Vagina (tissue), 2 donors: ENCODE measurements at regions not wholly inside any gene's neighbourhood (a gene's known extent, or its start where the extent isn't known, plus 50 kb on each side); places are given as distances from the start of the nearest gene placed in this dataset.

Experiments used
- POLR2A ChIP-seq, 2 donors: fragments of 450-650 bp; IDR thresholded peaks; one replicate each; pipeline ENCODE4 v1.6.1; 2017; ENCODE audit warnings: antibody characterized with exemption in 2 of 2, mild to moderate bottlenecking in 2 of 2, moderate library complexity in 2 of 2
- POLR2AphosphoS5 ChIP-seq, 2 donors: sonication (generic); formaldehyde crosslinking; IDR thresholded peaks; one replicate each; pipeline ENCODE4 v1.9.0; 2017; ENCODE audit warnings: antibody characterized with exemption in 2 of 2, mild to moderate bottlenecking in 2 of 2, low read depth in 1 of 2; ENCODE audit not compliant: insufficient read depth in 1 of 2

GRCh38 chr3:64956711-64957325 is 269.0 kb upstream of the ADAMTS9 start:
- no peak for TF ChIP-seq POLR2AphosphoS5 (IDR thresholded peaks at IDR 0.05; ENCODE audit: insufficient read depth in 1 of 2, low read depth in 1 of 2)
- TF ChIP-seq POLR2A (IDR thresholded peaks at IDR 0.05), result no peak
